C4-2B (cell line): ENCODE measurements at regions not wholly inside any gene's neighbourhood (a gene's known extent, or its start where the extent isn't known, plus 50 kb on each side); places are given as distances from the start of the nearest gene placed in this dataset.
"Not testable (repeated sequence)": the region's sequence is repeated elsewhere in the genome, so short reads cannot be mapped to it uniquely, and the experiment has no call there.

Experiments
- H3K27ac ChIP-seq: fragments of 450-650 bp; 2 replicates; pipeline ENCODE4 v1.5.1; 2017
- CTCF ChIP-seq: fragments of 450-650 bp; conservative IDR thresholded peaks from 2 replicates; pipeline ENCODE4 v1.5.1; 2017; ENCODE audit warnings: mild to moderate bottlenecking
- ZFX ChIP-seq: fragments of 450-650 bp; IDR thresholded peaks from 2 replicates; pipeline ENCODE4 v1.6.1; 2017

- TF ChIP-seq ZFX (no peak), CTCF (no peak)
- H3K27ac ChIP-seq = peak overlapping the region; percentile 54
Observed at GRCh38 chr5:159519365-159519764, 189.1 kb upstream of the IL12B start.

- TF ChIP-seq CTCF = no peak
- TF ChIP-seq ZFX = no peak
- H3K27ac ChIP-seq = no peak overlapping the region
Observed at GRCh38 chr5:159522841-159523240, 192.6 kb upstream of the IL12B start.

- H3K27ac ChIP-seq = not testable (repeated sequence)
Observed at GRCh38 chr5:159524279-159524678, 194.0 kb upstream of the IL12B start.

- no peak overlapping the region for H3K27ac ChIP-seq
- TF ChIP-seq CTCF (no peak), ZFX (no peak)
Observed at GRCh38 chr5:159525117-159525516, 194.8 kb upstream of the IL12B start.

GRCh38 chr5:159527546-159528254 is 197.4 kb upstream of the IL12B start:
- H3K27ac ChIP-seq = no peak overlapping the region
- no peak for TF ChIP-seq ZFX
- no peak for TF ChIP-seq CTCF

- H3K27ac ChIP-seq = no peak overlapping the region
- TF ChIP-seq CTCF (peak; percentile 25), ZFX (no peak)
Observed at GRCh38 chr5:159531554-159532105, 201.3 kb upstream of the IL12B start.

- no peak for TF ChIP-seq ZFX
- no peak for TF ChIP-seq CTCF
Observed at GRCh38 chr5:159533197-159533596, 202.9 kb upstream of the IL12B start.

GRCh38 chr5:159536166-159536565 is 205.9 kb upstream of the IL12B start:
- no peak for TF ChIP-seq ZFX
- no peak for TF ChIP-seq CTCF
- H3K27ac ChIP-seq = no peak overlapping the region

More at GRCh38 chr5:159533197-159533596, 202.9 kb upstream of the IL12B start:
- H3K27ac ChIP-seq = no peak overlapping the region
